Muscle of leg (tissue), 3 donors: ENCODE measurements at regions not wholly inside any gene's neighbourhood (a gene's known extent, or its start where the extent isn't known, plus 50 kb on each side); places are given as distances from the start of the nearest gene placed in this dataset.

Source experiments
- DNase-seq: peaks from one replicate; pipeline ENCODE4 v3.0.0; 2013
- H3K27ac ChIP-seq: one replicate; pipeline ENCODE4 v1.5.1; 2013; ENCODE audit warnings: mild to moderate bottlenecking, low read length, control low read depth
- H3K27me3 ChIP-seq: one replicate; pipeline ENCODE4 v1.6.1; 2013; ENCODE audit warnings: low read length; ENCODE audit not compliant: control insufficient read depth, insufficient read depth
- H3K36me3 ChIP-seq: one replicate; pipeline ENCODE4 v1.6.1; 2013; ENCODE audit warnings: low read length; ENCODE audit not compliant: control insufficient read depth, insufficient read depth
- H3K4me1 ChIP-seq: one replicate; pipeline ENCODE4 v1.6.1; 2013; ENCODE audit warnings: low read length; ENCODE audit not compliant: control insufficient read depth, insufficient read depth
- H3K4me3 ChIP-seq: one replicate; pipeline ENCODE4 v1.5.1; 2013; ENCODE audit warnings: low read length, control low read depth
- H3K9me3 ChIP-seq: replicated peaks from 2 replicates; pipeline ENCODE4 v1.6.1; 2013; ENCODE audit warnings: low read depth, low read length; ENCODE audit not compliant: control insufficient read depth
- WGBS: methylation state at CpG from one replicate; pipeline ENCODE4 v1.1.5; 2013; ENCODE audit warnings: missing lambda C conversion rate; ENCODE audit not compliant: insufficient coverage; 5-methylcytosine and 5-hydroxymethylcytosine counted together

DNA sequence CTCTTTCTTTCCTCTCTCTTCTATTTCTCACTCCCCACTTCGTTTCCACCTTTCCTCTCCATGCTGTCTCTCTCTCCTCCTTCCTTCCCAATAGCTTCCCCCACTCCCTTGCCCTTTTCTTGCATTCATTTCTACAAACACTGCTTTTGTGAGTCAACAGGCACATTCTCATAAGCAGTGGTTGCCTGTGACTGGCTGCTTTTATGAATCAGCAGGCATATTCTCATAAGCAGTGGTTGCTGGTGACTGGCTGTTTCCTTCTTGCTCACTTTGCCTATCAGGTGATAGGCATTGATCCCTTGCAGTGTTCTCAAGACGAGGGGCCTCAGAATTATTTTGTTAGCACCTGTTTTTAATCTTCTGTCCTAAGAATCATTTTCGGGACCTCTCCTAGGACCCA, 116.1 kb upstream of the ACTBL2 start:
- H3K9me3 ChIP-seq: no peaks in the 10 kb centered on the region
- WGBS: 18% methylated on average over 1 of the region's 3 CpGs
- no peak overlapping the region for H3K4me3 ChIP-seq
- H3K4me1 ChIP-seq: no peaks in the 10 kb centered on the region
- peaks cover 2% of the 10 kb centered on the region for H3K27me3 ChIP-seq
- DNase-seq: no peak
- H3K36me3 ChIP-seq: no peaks in the 10 kb centered on the region
- no peak overlapping the region for H3K27ac ChIP-seq

DNA sequence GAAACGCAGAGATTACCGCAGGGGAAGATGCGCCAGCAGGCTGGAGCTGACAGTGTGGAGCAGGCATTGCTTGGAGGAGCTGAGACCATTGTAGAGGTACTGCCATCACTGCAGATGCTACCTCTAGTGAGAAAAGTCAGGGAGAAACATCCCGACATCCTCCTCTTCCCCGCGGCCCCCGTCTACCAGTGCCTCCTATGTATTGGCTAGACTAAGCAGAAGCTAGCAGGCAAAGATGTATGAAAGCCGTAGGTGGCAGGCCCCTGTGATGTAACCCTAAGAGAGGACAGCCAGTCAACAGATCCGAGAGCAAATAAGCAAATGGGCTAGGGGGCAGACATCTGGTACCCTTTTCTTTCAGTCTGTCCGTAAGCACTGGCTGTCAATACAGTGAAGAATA, 115.5 kb upstream of the ACTBL2 start:
- peaks cover 2% of the 10 kb centered on the region for H3K27me3 ChIP-seq
- H3K4me3 ChIP-seq: no peak overlapping the region
- H3K36me3 ChIP-seq: no peaks in the 10 kb centered on the region
- H3K4me1 ChIP-seq: no peaks in the 10 kb centered on the region
- no peak for DNase-seq
- no peak overlapping the region for H3K27ac ChIP-seq
- 90% methylated on average over 10 of the region's 10 CpGs for WGBS
- H3K9me3 ChIP-seq: no peaks in the 10 kb centered on the region

DNA sequence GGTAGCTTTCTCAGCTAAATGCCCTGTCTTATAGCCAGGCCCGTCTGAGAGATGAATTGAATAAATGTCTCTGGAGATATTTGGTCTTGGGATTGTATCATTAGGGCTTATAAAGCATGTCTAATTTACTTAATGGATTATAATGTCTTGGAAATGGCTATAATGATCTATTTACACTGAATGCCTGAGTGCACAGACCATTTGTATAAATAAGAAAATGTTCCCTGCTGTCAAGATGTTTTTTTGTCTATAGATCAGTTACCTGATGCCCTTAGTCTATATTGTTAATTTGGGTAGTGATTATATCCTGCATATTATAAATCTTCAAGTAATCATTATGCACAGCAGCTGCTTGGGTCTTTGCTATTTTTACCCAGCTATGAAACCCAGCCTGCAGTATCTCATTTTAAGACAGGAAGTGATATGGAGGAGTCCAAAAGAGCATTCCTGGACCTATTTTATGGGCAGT, 112.9 kb upstream of the ACTBL2 start:
- no CpG with 5 or more reads among the region's 1 CpG for WGBS
- H3K27me3 ChIP-seq: no peaks in the 10 kb centered on the region
- no peaks in the 10 kb centered on the region for H3K4me1 ChIP-seq

DNA sequence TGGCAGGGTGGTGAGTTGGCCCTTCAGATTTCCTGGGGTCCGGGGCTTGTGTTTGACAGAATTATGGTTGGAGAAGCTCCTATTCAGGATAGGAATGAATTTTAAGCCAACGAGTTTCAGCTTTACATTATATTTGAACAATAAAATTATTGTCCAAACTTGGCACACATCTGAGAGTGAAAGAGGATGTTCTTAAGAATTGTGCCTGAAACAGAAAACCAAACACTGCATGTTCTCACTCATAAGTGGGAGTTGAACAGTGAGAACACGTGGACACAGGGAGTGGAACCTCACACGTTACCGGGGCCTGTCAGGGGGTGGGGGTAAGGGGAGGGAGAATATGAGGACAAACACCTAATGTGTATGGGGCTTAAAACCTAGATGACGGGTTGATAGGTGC, 111.8 kb upstream of the ACTBL2 start:
- no peaks in the 10 kb centered on the region for H3K36me3 ChIP-seq
- no peak for DNase-seq
- H3K9me3 ChIP-seq: no peaks in the 10 kb centered on the region
- H3K27me3 ChIP-seq: no peaks in the 10 kb centered on the region
- no peaks in the 10 kb centered on the region for H3K4me1 ChIP-seq
- WGBS: 60% methylated on average over 3 of the region's 6 CpGs
- no peak overlapping the region for H3K27ac ChIP-seq
- H3K4me3 ChIP-seq: no peak overlapping the region

More for the DNA sequence above, 112.9 kb upstream of the ACTBL2 start:
- DNase-seq: no peak
- no peaks in the 10 kb centered on the region for H3K9me3 ChIP-seq
- peak overlapping the region; percentile 6 for H3K27ac ChIP-seq
- no peaks in the 10 kb centered on the region for H3K36me3 ChIP-seq
- no peak overlapping the region for H3K4me3 ChIP-seq

DNA sequence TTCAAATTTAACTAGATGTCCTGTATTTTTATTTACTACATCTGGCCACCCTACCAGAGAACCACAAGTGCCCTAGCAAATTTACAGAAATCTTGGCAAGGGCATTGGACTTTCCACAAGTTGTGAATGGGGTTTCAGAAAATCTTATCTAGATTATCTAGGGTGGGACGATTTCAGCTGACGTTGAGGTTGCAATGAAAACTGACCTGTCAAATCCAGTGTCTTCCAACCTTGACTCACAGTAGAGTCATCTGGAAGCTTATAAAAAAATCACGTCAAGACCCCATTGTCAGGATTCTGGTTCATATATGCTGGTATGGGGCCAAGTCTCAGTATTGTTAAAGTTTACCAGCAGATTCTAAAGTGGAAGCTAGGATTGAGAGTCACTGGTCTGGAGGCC, 109.6 kb upstream of the ACTBL2 start:
- WGBS: no CpG with 5 or more reads among the region's 3 CpGs
- no peaks in the 10 kb centered on the region for H3K9me3 ChIP-seq
- no peak for DNase-seq
- H3K36me3 ChIP-seq: no peaks in the 10 kb centered on the region
- no peaks in the 10 kb centered on the region for H3K4me1 ChIP-seq
- H3K27ac ChIP-seq: no peak overlapping the region
- H3K27me3 ChIP-seq: no peaks in the 10 kb centered on the region
- H3K4me3 ChIP-seq: no peak overlapping the region

DNA sequence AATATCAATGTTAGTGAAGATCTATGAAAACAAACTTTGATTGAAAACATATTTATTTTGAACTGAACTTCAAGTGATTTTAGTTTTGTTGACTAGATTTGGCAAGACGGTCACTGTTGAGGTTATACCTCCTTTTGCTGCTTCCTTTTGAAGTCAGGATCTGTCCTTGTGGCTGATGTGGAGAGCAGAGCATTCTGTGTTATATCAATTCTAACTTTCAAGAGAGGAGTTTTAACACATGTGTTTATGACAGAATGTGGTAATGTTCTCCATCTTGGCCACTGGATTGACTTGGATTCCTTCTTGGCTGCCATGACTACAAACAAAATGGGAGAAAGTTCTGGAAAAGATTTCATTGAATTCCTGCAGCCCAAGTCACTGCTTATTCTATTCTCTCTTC, 104.0 kb upstream of the ACTBL2 start:
- H3K4me1 ChIP-seq: no peaks in the 10 kb centered on the region
- H3K27me3 ChIP-seq: no peaks in the 10 kb centered on the region
- no peaks in the 10 kb centered on the region for H3K9me3 ChIP-seq
- H3K36me3 ChIP-seq: no peaks in the 10 kb centered on the region
- DNase-seq: peak; percentile 56
- 20% methylated on average over 1 of the region's 1 CpG for WGBS
- H3K27ac ChIP-seq: no peak overlapping the region
- H3K4me3 ChIP-seq: no peak overlapping the region

DNA sequence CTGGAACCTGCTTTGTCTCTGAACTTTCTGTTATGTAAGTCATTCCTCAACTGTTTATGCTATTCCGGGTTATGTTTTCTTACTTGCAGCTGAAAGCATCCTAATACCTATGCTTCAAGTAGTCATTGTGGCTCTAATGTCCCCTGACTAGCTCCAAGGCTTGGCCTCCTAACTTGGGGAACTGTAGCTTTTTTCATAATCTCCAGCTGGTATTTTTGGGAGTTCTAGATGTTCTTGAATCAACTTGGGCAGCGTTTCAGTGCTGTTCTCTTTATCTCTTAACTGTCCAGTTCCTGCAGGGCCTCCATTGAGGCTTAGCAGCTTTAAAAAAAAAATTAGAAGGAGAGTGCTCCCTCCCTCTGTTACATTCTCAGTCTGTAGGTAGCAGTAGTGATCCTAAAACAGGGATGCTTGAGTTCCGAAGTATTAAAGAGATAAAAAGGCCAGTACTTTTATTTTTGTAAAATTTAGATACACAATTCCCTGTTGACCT, 100.0 kb upstream of the ACTBL2 start:
- WGBS: no CpG with 5 or more reads among the region's 3 CpGs
- Histone ChIP-seq H3K27me3 (no peaks in the 10 kb centered on the region), H3K9me3 (no peaks in the 10 kb centered on the region), H3K4me3 (no peak overlapping the region), H3K27ac (no peak overlapping the region), H3K36me3 (no peaks in the 10 kb centered on the region), H3K4me1 (no peaks in the 10 kb centered on the region)
- DNase-seq: peak; percentile 21

DNA sequence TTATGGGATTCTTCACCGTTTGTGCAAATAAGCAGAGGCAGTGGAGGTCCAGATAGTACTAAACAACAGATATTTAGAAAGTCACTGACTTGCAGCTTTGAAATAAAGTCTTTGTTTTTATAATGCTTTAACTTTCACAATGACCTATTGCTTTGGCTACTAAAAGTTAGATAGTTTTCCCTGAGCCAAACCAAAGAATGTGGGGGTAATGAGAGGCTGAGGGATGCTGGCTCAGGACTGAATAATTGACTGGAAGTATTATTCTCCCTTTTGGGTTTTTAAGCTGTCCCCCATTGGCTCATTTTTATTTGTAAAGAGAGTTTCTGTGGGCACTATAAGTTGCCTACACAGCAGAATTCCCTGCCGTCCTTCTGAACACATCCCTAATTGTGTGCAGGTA, 99.2 kb upstream of the ACTBL2 start:
- Histone ChIP-seq H3K4me3 (no peak overlapping the region), H3K9me3 (no peaks in the 10 kb centered on the region), H3K36me3 (no peaks in the 10 kb centered on the region), H3K27me3 (no peaks in the 10 kb centered on the region), H3K27ac (no peak overlapping the region), H3K4me1 (no peaks in the 10 kb centered on the region)
- WGBS: no CpG with 5 or more reads among the region's 2 CpGs
- no peak for DNase-seq

DNA sequence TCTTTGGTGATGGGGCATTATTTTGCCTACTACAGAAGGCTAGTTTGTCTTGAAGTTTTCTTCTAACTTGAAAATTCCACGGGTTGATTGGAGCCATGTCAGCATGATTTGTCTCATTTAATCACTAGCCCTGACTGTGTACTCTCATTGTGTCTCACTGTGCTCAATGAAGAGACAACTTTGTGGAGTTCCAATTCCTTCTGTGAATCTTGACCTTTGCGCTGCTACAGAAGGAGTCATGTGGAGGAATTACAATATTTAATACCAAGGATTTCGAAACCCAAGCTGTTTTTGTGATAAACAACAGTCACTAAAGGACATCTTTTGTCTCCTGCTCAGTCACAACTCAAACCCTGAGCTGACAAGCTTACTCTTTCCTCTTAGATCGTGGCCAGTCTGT, 98.6 kb upstream of the ACTBL2 start:
- H3K4me1 ChIP-seq: no peaks in the 10 kb centered on the region
- DNase-seq: no peak
- H3K27ac ChIP-seq: no peak overlapping the region
- H3K27me3 ChIP-seq: no peaks in the 10 kb centered on the region
- no peaks in the 10 kb centered on the region for H3K9me3 ChIP-seq
- WGBS: no CpG with 5 or more reads among the region's 4 CpGs
- H3K4me3 ChIP-seq: no peak overlapping the region
- no peaks in the 10 kb centered on the region for H3K36me3 ChIP-seq

DNA sequence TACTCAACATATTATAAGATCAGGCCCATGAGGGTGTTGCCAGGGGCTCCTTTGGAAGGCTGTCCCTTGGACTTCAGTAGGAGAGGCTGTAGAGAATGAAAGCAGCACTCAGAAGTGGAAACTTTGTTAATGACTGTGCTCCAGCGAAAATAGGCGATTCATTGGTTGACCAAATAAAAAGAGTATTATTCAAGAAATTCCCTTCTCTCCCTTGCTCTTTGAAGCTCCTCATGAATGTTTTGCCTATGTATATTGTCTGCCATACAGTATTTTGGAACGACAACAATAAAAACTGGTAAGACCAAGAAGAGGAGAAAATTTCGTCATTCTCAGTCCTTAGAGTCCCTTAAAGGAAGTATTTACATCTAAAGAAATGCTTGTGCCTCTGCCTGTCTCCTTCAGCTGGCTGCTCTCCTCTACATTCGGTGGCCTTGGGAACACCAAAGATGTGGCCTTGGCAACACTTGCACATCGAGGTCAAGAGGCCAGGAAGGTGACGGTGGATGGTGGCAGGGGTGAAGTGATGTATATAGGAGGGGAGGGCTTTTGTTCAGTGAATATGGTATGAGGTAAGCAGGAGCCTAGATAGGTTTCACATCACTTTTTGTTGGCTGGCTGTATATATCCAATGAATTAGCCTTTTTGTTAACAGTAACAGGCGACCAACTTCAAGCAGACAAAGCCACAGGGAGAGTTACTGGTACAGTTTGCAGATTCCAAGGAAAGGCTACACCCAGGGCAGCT, 95.0 kb upstream of the ACTBL2 start:
- Histone ChIP-seq H3K4me3 (no peak overlapping the region), H3K27me3 (no peaks in the 10 kb centered on the region), H3K9me3 (no peaks in the 10 kb centered on the region), H3K27ac (no peak overlapping the region), H3K36me3 (no peaks in the 10 kb centered on the region), H3K4me1 (no peaks in the 10 kb centered on the region)
- DNase-seq: no peak
- 76% methylated on average over 3 of the region's 8 CpGs for WGBS

DNA sequence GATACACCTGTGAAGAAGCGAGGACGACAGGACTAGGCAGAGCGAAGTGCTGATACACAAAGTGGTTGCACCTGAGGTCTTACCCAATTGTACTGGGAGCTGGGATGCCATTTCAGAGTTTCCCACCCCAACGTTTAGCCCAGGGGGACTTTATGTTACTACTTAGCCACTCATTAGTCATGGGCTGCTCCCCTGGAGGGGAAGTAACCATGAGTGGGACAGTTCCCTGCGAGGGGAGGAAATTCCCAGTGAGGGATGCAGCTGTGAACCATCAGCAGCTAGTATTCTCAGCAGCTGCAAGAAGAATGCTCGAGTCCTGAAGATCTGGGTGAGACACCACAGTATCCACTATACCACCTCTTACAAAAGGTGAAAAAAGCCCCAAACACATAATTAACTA, 93.7 kb upstream of the ACTBL2 start:
- Histone ChIP-seq H3K36me3 (no peaks in the 10 kb centered on the region), H3K4me1 (peaks cover 2% of the 10 kb centered on the region), H3K4me3 (no peak overlapping the region), H3K27me3 (no peaks in the 10 kb centered on the region), H3K9me3 (no peaks in the 10 kb centered on the region), H3K27ac (no peak overlapping the region)
- WGBS: 88% methylated on average over 3 of the region's 6 CpGs
- DNase-seq: no peak
